Tibial nerve (tissue), 4 donors: ENCODE measurements at regions not wholly inside any gene's neighbourhood (a gene's known extent, or its start where the extent isn't known, plus 50 kb on each side); places are given as distances from the start of the nearest gene placed in this dataset.

Experiments used
- DNase-seq, 2 donors: peaks; one replicate each; pipeline ENCODE4 v3.0.0-alpha.2; 2019; ENCODE audit warnings: low spot score in 2 of 2
- H3K27ac ChIP-seq, 4 donors: fragments of 200-600 bp; sonication (generic) in 3 of 4; one replicate each; pipeline ENCODE4 v1.5.1; 2017 to 2019; ENCODE audit warnings: mild to moderate bottlenecking in 1 of 4
- H3K27me3 ChIP-seq, 2 donors: fragments of 200-600 bp; sonication (generic) in 1 of 2; one replicate each; pipeline versions ENCODE4 v1.5.1 to v1.6.0; 2017 to 2019
- H3K36me3 ChIP-seq, 3 donors: fragments of 200-600 bp; sonication (generic); one replicate each; pipeline ENCODE4 v1.5.1; 2018 to 2019
- H3K4me1 ChIP-seq, 4 donors: fragments of 200-600 bp; sonication (generic) in 3 of 4; one replicate each; pipeline ENCODE4 v1.5.1; 2017 to 2019
- H3K4me3 ChIP-seq, 4 donors: fragments of 200-600 bp; sonication (generic) in 3 of 4; one replicate each; pipeline ENCODE4 v1.5.1; 2017 to 2019; ENCODE audit warnings: mild to moderate bottlenecking in 1 of 4, moderate library complexity in 1 of 4
- H3K9me3 ChIP-seq, 4 donors: fragments of 200-600 bp; sonication (generic) in 3 of 4; one replicate each; pipeline ENCODE4 v1.5.1; 2017 to 2019
- EP300 ChIP-seq, 2 donors: sonication (generic); formaldehyde crosslinking; IDR thresholded peaks; one replicate each; pipeline ENCODE4 v1.6.1; 2017; ENCODE audit warnings: antibody characterized with exemption in 2 of 2, mild to moderate bottlenecking in 1 of 2
- POLR2A ChIP-seq, 2 donors: fragments of 450-650 bp; IDR thresholded peaks; one replicate each; pipeline ENCODE4 v1.6.1; 2017; ENCODE audit warnings: antibody characterized with exemption in 2 of 2, mild to moderate bottlenecking in 2 of 2, moderate library complexity in 2 of 2
- WGBS, 2 donors: methylation state at CpG; one replicate each; pipeline ENCODE4 v1.1.5; 2018; 5-methylcytosine and 5-hydroxymethylcytosine counted together
- TF ChIP-seq, protein P1 (sequence below), 5 experiments: fragments of 200-600 bp in 3 of 5; fragments of 450-650 bp in 2 of 5; sonication (generic) in 3 of 5; IDR thresholded peaks; one replicate each; pipeline ENCODE4 v1.5.1; 2016 to 2019; ENCODE audit warnings: antibody characterized with exemption in 5 of 5, mild to moderate bottlenecking in 3 of 5, moderate library complexity in 2 of 5

DNA sequence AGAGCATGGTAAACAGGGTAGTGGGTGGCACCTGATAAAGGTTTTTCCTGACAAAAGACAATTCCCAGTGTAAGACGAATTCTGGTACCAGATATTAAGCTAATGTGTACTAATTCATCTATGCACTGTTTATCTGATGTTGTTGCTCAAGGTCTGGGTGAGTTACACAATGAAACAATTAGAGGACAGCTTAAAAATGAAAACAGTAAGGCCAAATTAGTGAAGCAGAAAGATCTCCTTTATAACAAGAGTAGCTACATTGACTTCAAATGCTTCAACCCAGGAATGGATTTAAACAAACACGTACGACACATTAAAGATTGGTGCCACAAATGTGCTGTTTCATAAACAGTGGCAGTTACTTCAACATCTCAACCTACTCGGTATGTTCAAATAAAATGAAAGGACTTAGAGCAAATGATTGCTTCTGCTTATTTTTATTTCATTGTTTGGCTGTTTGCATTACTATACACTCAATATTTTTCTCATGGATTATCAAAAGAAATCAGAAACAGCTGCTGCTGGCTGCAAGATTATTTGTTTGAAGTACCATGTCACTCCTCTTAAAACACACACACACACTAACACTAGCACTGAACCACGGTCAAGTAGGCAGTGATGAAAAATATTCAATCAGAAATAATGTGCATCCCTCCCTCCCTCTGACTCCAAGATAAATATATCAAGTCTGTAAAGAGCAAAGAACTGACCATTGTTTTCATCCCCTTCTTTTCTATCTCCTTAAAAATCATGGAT lies 94.4 kb upstream of the RND3 start:
- TF ChIP-seq POLR2A (IDR thresholded peaks at IDR 0.05): no peak
- TF ChIP-seq EP300 (IDR thresholded peaks at IDR 0.05): no peak
- TF ChIP-seq, protein P1, sequence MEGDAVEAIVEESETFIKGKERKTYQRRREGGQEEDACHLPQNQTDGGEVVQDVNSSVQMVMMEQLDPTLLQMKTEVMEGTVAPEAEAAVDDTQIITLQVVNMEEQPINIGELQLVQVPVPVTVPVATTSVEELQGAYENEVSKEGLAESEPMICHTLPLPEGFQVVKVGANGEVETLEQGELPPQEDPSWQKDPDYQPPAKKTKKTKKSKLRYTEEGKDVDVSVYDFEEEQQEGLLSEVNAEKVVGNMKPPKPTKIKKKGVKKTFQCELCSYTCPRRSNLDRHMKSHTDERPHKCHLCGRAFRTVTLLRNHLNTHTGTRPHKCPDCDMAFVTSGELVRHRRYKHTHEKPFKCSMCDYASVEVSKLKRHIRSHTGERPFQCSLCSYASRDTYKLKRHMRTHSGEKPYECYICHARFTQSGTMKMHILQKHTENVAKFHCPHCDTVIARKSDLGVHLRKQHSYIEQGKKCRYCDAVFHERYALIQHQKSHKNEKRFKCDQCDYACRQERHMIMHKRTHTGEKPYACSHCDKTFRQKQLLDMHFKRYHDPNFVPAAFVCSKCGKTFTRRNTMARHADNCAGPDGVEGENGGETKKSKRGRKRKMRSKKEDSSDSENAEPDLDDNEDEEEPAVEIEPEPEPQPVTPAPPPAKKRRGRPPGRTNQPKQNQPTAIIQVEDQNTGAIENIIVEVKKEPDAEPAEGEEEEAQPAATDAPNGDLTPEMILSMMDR (IDR thresholded peaks at IDR 0.05): no peak
- H3K9me3 ChIP-seq: peaks cover 0 to 24% (median 6%) of the 10 kb centered on the region in 4 donors
- 67 to 68% methylated on average over 5 of the region's 5 CpGs for WGBS, 2 donors
- no peak overlapping the region for H3K4me3 ChIP-seq
- DNase-seq: no peak
- peaks cover 0 to 2% (median 0%) of the 10 kb centered on the region in 4 donors for H3K4me1 ChIP-seq
- H3K27me3 ChIP-seq: no peaks in the 10 kb centered on the region
- no peak overlapping the region for H3K27ac ChIP-seq
- no peaks in the 10 kb centered on the region for H3K36me3 ChIP-seq

DNA sequence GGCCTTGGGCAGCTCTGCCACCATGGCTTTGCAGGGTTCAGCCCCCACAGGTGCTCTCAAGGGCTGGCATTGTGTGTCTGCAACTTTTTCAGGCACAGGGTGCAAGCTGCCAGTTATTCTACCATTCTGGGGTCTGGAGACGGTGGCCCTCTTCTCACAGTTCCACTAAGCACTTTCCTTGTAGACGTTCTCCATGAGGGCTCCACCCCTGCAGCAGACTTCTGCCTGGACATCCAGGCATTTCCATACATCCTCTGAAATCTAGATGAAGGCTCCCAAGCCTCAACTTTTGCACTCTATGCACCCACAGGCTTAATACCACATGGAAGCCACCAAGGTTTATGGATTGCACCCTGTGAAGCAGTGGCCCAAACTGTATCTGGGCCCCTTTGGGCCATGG lies 91.0 kb upstream of the RND3 start:
- Histone ChIP-seq H3K27ac (no peak overlapping the region), H3K4me3 (no peak overlapping the region), H3K4me1 (no peaks in the 10 kb centered on the region), H3K9me3 (peaks cover 0 to 24% (median 6%) of the 10 kb centered on the region in 4 donors), H3K36me3 (no peaks in the 10 kb centered on the region), H3K27me3 (no peaks in the 10 kb centered on the region)
- 89 to 96% methylated on average over 2 of the region's 2 CpGs for WGBS, 2 donors
- no peak for DNase-seq
- TF ChIP-seq, protein P1 (IDR thresholded peaks at IDR 0.05): no peak
- TF ChIP-seq EP300 (IDR thresholded peaks at IDR 0.05): no peak
- no peak for TF ChIP-seq POLR2A (IDR thresholded peaks at IDR 0.05)

DNA sequence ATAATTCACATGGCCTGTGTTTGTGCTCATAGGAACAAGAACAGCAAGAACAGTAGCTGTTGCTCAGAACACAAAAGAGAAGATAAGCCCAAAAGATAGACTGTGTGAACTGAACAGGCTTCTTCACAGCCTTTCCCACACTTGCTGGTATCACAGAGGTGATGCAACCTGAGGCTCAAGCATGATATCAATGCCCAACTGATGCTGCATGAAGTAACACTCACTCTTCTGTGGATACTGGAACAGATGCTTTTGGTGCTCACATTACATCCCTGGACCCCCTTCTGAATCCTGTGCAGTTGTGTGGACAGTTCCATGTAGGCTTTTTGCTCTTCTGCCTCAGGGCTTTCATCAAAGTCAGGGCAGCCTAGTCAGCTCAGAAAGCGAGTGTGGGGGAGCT lies 88.4 kb upstream of the RND3 start:
- no peak for DNase-seq
- no peak overlapping the region for H3K4me3 ChIP-seq
- H3K9me3 ChIP-seq: peaks cover 0 to 24% (median 6%) of the 10 kb centered on the region in 4 donors
- no peaks in the 10 kb centered on the region for H3K4me1 ChIP-seq
- H3K36me3 ChIP-seq: no peaks in the 10 kb centered on the region
- WGBS, 2 donors: 69 to 94% methylated on average over 1 of the region's 1 CpG
- no peak overlapping the region for H3K27ac ChIP-seq
- TF ChIP-seq EP300 (IDR thresholded peaks at IDR 0.05): no peak
- TF ChIP-seq, protein P1 (IDR thresholded peaks at IDR 0.05): no peak
- TF ChIP-seq POLR2A (IDR thresholded peaks at IDR 0.05): no peak
- no peaks in the 10 kb centered on the region for H3K27me3 ChIP-seq

DNA sequence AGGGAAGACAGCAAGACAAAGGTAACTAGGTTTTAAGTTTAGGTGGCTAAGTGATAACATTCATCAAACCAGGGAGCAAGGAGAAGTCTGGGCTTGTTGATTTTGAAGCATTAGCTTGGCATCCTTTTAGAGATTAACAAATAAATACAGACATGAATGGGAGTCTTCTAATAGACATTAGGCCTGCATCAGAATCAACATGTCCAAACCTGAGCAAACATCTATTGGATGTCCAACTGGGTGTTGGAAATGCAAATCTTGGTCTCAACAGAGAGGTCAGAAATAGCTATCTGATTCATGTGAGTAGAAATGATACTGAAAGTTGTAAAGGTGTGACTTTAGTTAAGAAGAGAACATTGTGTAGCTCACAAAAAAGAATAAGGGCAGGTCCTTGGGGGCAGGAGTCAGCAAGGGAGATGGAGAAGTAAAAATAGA lies 85.5 kb upstream of the RND3 start:
- no peaks in the 10 kb centered on the region for H3K4me1 ChIP-seq
- peaks cover 0 to 7% (median 0%) of the 10 kb centered on the region in 4 donors for H3K9me3 ChIP-seq
- TF ChIP-seq, protein P1 (IDR thresholded peaks at IDR 0.05): no peak
- TF ChIP-seq EP300 (IDR thresholded peaks at IDR 0.05): no peak
- TF ChIP-seq POLR2A (IDR thresholded peaks at IDR 0.05): no peak
- H3K4me3 ChIP-seq: no peak overlapping the region
- H3K27me3 ChIP-seq: no peaks in the 10 kb centered on the region
- H3K36me3 ChIP-seq: no peaks in the 10 kb centered on the region
- DNase-seq: no peak
- no peak overlapping the region for H3K27ac ChIP-seq

DNA sequence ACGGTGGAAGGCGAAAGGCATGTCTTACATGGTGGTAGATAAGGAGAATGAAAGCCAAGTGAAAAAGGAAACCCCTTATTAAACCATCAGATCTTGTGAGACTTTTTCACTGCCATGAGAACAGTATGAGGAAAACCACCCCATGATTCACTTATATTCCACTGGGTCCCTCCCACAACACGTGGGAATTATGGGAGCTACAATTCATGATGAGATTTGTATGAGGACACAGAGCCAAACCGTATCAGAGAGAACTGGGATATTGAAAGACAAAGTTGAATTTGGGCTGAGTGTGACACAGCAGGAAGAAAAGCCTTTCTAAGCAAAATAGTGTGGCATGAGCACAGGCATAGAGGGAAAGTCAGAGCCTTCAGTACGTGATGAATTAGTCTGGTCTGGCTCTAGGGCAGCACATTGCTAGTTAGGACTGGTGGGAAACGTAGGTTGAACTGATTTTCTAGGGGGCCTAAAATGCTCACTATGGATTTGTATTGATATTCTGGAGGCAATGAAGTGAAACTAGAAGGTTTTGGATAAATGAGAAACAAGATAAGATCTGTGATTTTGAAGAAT lies 84.8 kb upstream of the RND3 start:
- H3K4me1 ChIP-seq: no peaks in the 10 kb centered on the region
- H3K27ac ChIP-seq: no peak overlapping the region
- 83 to 85% methylated on average over 6 of the region's 6 CpGs for WGBS, 2 donors
- H3K4me3 ChIP-seq: no peak overlapping the region
- no peak for DNase-seq
- no peaks in the 10 kb centered on the region for H3K27me3 ChIP-seq
- no peaks in the 10 kb centered on the region for H3K36me3 ChIP-seq
- TF ChIP-seq POLR2A (IDR thresholded peaks at IDR 0.05): no peak
- TF ChIP-seq, protein P1 (IDR thresholded peaks at IDR 0.05): no peak
- no peak for TF ChIP-seq EP300 (IDR thresholded peaks at IDR 0.05)
- H3K9me3 ChIP-seq: peaks cover 0 to under 1% (median 0%) of the 10 kb centered on the region in 4 donors
